22Rv1 (cell line): ENCODE measurements at regions not wholly inside any gene's neighbourhood (a gene's known extent, or its start where the extent isn't known, plus 50 kb on each side); places are given as distances from the start of the nearest gene placed in this dataset.

ENCODE experiments used
- H3K27ac ChIP-seq: fragments of 450-650 bp; 2 replicates; pipeline ENCODE4 v1.5.1; 2017
- CTCF ChIP-seq: fragments of 450-650 bp; IDR thresholded peaks from 2 replicates; pipeline ENCODE4 v1.5.1; 2017; ENCODE audit warnings: mild to moderate bottlenecking
- ZFX ChIP-seq: fragments of 450-650 bp; IDR thresholded peaks from 2 replicates; pipeline ENCODE4 v1.6.1; 2017; ENCODE audit warnings: antibody characterized with exemption, borderline replicate concordance

- no peak overlapping the region for H3K27ac ChIP-seq
Measured at GRCh38 chr13:72508392-72508791, 219.0 kb downstream of the MZT1 start.

GRCh38 chr13:72507416-72508199 is 219.8 kb downstream of the MZT1 start:
- TF ChIP-seq ZFX (no peak), CTCF (no peak)
- no peak overlapping the region for H3K27ac ChIP-seq

More at GRCh38 chr13:72508392-72508791, 219.0 kb downstream of the MZT1 start:
- TF ChIP-seq CTCF, result no peak
- TF ChIP-seq ZFX, result no peak

GRCh38 chr13:72506706-72507105 is 220.7 kb downstream of the MZT1 start:
- H3K27ac ChIP-seq, result no peak overlapping the region
- TF ChIP-seq ZFX, result no peak
- TF ChIP-seq CTCF, result no peak

- TF ChIP-seq ZFX, result no peak
- no peak for TF ChIP-seq CTCF
- H3K27ac ChIP-seq, result no peak overlapping the region
Measured at GRCh38 chr13:72505376-72505775, 222.1 kb downstream of the MZT1 start.

GRCh38 chr13:72504131-72504841 is 223.1 kb downstream of the MZT1 start:
- no peak overlapping the region for H3K27ac ChIP-seq
- no peak for TF ChIP-seq CTCF
- no peak for TF ChIP-seq ZFX

- H3K27ac ChIP-seq, result no peak overlapping the region
- TF ChIP-seq ZFX (no peak), CTCF (no peak)
Measured at GRCh38 chr13:72500851-72501250, 226.6 kb downstream of the MZT1 start.

- TF ChIP-seq CTCF, result no peak
- no peak for TF ChIP-seq ZFX
- no peak overlapping the region for H3K27ac ChIP-seq
Measured at GRCh38 chr13:72495681-72496080, 231.7 kb downstream of the MZT1 start.
